ENCODE measurements at regions not wholly inside any gene's neighbourhood (a gene's known extent, or its start where the extent isn't known, plus 50 kb on each side); places are given as distances from the start of the nearest gene placed in this dataset.
"Not testable (repeated sequence)": the region's sequence is repeated elsewhere in the genome, so short reads cannot be mapped to it uniquely, and the experiment has no call there.

GRCh38 chr6:140393665-140394540, 1019.5 kb upstream of the CITED2 start:
- no peak for DNase-seq

GRCh38 chr6:140388815-140389214, 1014.4 kb upstream of the CITED2 start:
- no peak for DNase-seq

- DNase-seq, result no peak
Measured at GRCh38 chr6:140388192-140388802, 1013.8 kb upstream of the CITED2 start.

- DNase-seq, result no peak
Measured at GRCh38 chr6:140385679-140386078, 1011.2 kb upstream of the CITED2 start.

GRCh38 chr6:140382355-140382754, 1007.9 kb upstream of the CITED2 start:
- DNase-seq, result no peak

- DNase-seq, result no peak
Measured at GRCh38 chr6:140380427-140381218, 1006.2 kb upstream of the CITED2 start.

- no peak for DNase-seq
Measured at GRCh38 chr6:140379919-140380318, 1005.5 kb upstream of the CITED2 start.

- DNase-seq, result no peak
Measured at GRCh38 chr6:140376209-140376608, 1001.8 kb upstream of the CITED2 start.

GRCh38 chr6:140373728-140374127, 999.3 kb upstream of the CITED2 start:
- DNase-seq, result not testable (repeated sequence)

- no peak for DNase-seq
Measured at GRCh38 chr6:140372064-140372463, 997.6 kb upstream of the CITED2 start.

GRCh38 chr6:140370976-140371870, 996.8 kb upstream of the CITED2 start:
- DNase-seq, result no peak

- no peak for DNase-seq
Measured at GRCh38 chr6:140370441-140370840, 996.0 kb upstream of the CITED2 start.

GRCh38 chr6:140366991-140367390, 992.5 kb upstream of the CITED2 start:
- no peak for DNase-seq

GRCh38 chr6:140364916-140365315, 990.5 kb upstream of the CITED2 start:
- DNase-seq, result no peak

GRCh38 chr6:140360651-140361050, 986.2 kb upstream of the CITED2 start:
- DNase-seq, result no peak

- DNase-seq, result no peak
Measured at GRCh38 chr6:140355476-140355875, 981.0 kb upstream of the CITED2 start.

GRCh38 chr6:140354296-140354695, 979.8 kb upstream of the CITED2 start:
- no peak for DNase-seq

- DNase-seq, result no peak
Measured at GRCh38 chr6:140353536-140353935, 979.1 kb upstream of the CITED2 start.

- no peak for DNase-seq
Measured at GRCh38 chr6:140346428-140346827, 972.0 kb upstream of the CITED2 start.

- no peak for DNase-seq
Measured at GRCh38 chr6:140345935-140346334, 971.5 kb upstream of the CITED2 start.

GRCh38 chr6:140344142-140344913, 969.9 kb upstream of the CITED2 start:
- DNase-seq, result no peak

- no peak for DNase-seq
Measured at GRCh38 chr6:140343128-140343527, 968.7 kb upstream of the CITED2 start.

Data from hematopoietic multipotent progenitor cell treated with erythropoietin and hydrocortisone succinate and interleukin-3 and kit ligand, for 8 days (in vitro differentiated cells).